Left kidney (tissue), 1 donor: ENCODE measurements at regions not wholly inside any gene's neighbourhood (a gene's known extent, or its start where the extent isn't known, plus 50 kb on each side); places are given as distances from the start of the nearest gene placed in this dataset.

Source experiments
- DNase-seq: peaks from one replicate; pipeline ENCODE4 v3.0.0-alpha.2; 2013

DNA sequence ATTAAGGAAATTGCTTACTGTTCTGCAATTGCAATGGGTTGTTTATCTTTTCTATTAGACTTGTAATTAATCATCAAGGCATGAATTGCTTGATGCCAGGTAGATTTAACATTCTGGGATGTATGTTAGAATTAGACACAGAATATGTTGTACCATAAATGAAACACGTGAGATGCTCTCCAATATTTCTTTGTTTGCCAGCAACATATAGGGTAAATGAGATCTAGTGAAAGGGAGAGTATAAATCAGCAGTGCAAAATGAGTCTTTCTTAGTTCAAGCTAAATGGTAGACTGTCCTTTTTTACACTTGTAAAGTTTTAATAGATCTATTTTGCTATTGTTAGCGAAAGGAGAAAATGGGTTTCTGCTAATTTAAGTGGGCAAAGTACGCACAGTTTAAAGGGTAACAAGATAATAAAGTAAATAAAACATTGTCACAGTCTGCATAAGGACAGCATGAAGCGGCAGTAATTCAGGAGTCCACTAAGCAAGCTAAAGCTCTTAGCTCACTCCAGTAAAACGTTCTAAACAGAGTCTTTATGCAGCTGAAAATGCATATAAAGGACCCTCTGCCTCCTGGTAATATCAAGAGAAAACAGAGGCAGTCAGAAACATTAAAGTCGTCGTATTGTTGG lies 1137.1 kb downstream of the OLFM4 start:
- no peak for DNase-seq

GRCh38 chr13:54173996-54174395 lies 1145.4 kb downstream of the OLFM4 start:
- DNase-seq: no peak

- DNase-seq: no peak
These were observed 1146.9 kb downstream of the OLFM4 start for GRCh38 chr13:54175466-54175865.

GRCh38 chr13:54177466-54177865 lies 1148.9 kb downstream of the OLFM4 start:
- DNase-seq: no peak

GRCh38 chr13:54183166-54183565 lies 1154.6 kb downstream of the OLFM4 start:
- DNase-seq: no peak

DNA sequence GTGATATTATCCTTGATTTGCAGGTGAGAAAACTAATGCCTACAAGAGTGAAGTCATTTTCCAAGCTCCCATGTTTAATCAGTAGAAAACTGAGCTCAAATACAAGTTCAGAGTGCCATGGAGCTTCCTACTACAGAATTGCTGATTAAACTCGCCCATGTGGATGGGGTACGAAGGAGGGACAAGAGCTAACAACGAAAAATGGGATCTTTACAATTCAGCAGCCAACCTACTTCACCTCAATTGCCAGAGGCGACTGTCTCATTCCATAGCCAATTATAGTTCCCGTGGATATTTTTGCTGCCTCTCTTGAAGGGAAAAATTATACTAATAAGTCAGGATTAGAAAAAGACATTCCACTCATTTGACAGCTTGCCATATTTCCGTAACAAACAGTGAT lies 1155.1 kb downstream of the OLFM4 start:
- DNase-seq: no peak

GRCh38 chr13:54184576-54184975 lies 1156.0 kb downstream of the OLFM4 start:
- DNase-seq: no peak

DNA sequence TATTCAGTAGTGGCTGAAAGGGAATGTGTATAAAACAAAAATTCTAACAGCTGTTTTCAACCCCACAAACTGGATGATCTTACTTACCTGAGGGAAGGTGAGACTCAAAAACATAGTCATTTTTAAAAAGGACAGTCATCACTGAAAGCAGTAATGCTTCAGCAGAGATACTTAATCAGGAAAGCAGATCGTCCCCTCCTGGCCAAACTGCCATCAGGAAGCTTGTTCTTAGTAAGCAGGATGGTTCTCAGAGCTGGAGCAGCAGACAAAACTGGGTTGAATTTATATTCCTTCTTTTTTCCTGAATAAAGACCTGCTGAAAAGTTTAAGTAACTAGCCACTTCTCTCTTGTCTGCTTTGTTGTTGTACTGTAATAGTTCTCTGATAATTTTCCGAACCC lies 1156.5 kb downstream of the OLFM4 start:
- DNase-seq: no peak

DNA sequence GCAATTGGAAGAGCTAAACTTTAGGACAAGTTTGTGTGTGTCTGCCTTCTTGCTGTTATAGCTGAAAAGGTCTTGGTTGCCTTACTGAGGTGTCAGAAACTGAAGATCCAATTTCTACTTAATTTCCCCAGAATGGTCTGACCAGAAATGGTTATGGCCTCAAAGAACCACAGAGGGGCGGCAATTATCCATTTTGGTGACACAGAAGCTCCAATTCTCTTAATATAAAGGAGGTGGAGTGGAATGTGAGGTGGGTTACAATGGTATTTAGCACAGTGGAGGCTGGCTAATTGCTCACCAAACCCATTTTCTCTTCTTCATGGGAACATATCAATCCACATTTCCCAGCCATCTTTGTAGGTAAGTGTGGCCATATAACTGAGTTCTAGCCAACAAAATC lies 1157.2 kb downstream of the OLFM4 start:
- DNase-seq: peak; percentile 12

- DNase-seq: no peak
These were observed 1158.8 kb downstream of the OLFM4 start for GRCh38 chr13:54187461-54187860.

- no peak for DNase-seq
These were observed 1165.8 kb downstream of the OLFM4 start for GRCh38 chr13:54194233-54195024.

DNA sequence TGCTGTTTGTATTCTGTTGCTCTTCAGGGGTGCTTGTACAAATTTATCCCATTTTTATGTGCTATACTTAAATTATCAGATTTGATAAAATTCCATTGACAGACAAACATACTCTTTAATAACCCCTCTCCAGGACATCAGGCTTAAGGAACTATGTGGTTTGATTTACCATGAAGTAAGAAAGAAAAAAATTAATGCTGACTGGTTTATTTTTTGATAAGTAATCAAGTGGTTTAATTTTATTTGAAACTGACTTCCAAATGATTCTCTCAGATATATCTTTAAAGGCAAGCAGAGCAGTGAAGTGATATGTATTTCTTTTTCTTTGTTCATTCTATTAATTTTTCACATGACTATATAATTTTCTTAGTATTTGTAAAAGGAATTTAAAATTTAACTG lies 1168.1 kb downstream of the OLFM4 start:
- DNase-seq: no peak

DNA sequence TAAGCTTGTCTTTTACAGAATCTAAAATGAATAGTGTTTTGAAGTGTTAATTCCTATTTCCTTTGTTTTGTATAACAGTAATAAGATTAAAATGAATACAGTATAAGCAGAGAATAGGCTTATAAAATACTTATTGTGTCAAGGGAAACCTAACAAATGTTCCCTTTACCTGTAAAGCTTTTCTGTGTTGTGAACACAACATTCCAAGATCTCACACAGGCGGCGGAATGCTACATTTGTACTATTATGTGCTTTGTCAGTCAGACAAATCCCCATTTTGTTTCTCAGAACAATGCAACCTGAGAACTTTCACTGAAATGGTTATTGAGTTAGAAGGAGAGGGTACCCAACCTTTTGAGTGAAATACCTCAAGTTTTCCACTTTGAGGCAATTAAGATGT lies 1170.3 kb downstream of the OLFM4 start:
- DNase-seq: no peak

DNA sequence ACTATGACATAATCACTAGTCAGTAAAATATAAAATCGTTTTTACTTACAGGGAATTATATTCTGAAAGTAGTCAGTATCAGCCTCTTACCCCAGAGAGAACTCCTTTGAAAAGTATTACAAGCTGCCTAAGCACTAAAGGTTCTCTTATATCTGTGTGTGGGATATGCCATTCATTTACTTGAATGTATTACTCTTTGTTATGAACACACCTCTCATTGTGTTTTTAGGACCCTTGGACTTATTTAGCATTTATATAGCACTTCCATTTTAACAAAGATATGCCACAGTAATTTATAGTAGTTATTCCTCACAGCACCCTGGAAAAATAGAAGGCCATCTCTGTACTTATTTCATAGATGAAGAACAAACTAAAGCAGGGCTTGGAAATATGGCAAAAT lies 1178.0 kb downstream of the OLFM4 start:
- DNase-seq: no peak

DNA sequence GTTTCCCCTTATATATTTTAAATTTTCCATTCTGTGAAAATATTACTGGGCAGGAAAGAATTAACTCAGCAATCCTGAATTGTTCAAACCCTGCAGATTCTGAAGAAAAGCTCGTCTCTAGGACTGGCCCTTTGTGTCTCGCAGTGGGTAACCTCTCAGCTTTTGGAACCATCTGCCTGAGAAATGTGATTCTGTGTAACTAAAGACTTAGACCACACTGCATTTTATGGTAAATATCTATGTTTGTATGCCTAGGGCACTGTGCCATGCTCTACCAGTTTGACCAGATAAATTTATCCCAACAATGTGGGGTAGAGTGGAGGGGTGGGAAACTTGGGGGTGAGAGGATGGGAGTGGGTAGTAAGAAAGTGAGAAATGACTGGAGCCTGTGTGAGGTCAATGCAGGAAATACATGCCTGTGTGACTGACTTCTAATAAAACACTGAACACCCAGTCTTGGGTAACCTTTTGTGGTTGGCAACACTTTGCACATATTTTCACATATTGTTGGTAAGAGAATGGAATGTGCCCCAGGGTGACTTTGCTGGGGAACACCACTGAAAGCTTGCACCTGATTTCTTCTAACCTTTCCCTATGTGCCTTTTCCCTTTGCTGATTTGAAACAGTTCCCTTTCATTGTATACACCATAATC lies 1181.9 kb downstream of the OLFM4 start:
- DNase-seq: peak; percentile 30

GRCh38 chr13:54216221-54216620 lies 1187.6 kb downstream of the OLFM4 start:
- DNase-seq: no peak

GRCh38 chr13:54226876-54227275 lies 1198.3 kb downstream of the OLFM4 start:
- no peak for DNase-seq

- DNase-seq: no peak
These were observed 1204.1 kb downstream of the OLFM4 start for GRCh38 chr13:54232700-54233099.

DNA sequence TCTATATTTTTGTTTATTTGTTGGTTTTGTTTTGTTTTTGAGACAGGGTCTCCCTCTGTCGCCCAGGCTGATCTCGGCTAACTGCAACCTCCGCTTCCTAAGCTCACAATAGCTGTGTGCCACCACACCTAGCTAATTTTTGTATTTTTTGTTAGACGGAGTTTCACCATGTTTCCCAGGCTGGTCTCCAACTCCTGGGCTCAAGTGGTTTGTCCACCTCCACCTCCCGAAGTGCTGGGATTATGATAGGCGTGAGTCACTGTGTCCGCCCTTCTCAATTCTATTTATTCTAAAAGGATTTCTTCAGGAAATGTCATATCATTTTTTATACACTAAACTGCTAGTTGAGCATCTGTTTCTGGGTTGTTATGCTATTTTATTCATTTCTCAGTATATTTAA lies 1206.0 kb downstream of the OLFM4 start:
- DNase-seq: no peak

GRCh38 chr13:54241719-54242118 lies 1213.1 kb downstream of the OLFM4 start:
- DNase-seq: peak; percentile 20

GRCh38 chr13:54248306-54248705 lies 1219.7 kb downstream of the OLFM4 start:
- DNase-seq: no peak

- DNase-seq: no peak
These were observed 1233.2 kb downstream of the OLFM4 start for GRCh38 chr13:54261856-54262255.

DNA sequence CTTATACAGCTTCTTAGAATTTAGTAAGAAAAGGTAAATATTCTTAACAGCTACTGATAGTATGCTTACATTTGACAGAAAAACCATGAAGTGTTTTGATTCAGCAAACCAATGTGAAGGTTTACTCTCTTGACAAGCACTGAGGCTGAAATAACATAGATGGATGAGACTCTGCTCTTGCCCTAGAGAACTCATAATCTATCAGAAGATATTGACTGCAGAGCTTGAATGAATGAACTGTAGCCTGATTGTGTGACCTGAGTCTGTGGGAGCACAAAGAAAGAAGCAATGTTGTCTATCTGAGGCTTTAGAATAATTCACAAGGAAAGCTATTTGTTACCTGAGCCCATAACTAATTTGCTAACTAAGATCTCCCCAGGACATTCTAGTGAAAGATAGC lies 1235.3 kb downstream of the OLFM4 start:
- no peak for DNase-seq
